NCI-H1417 treated with DMSO at 0.1 percent for 48 hours (cell line): ENCODE measurements at regions not wholly inside any gene's neighbourhood (a gene's known extent, or its start where the extent isn't known, plus 50 kb on each side); places are given as distances from the start of the nearest gene placed in this dataset.
A peak's percentile ranks its signal among the peaks of the same experiment; 100 is the strongest.
"Not testable (repeated sequence)": the region's sequence is repeated elsewhere in the genome, so short reads cannot be mapped to it uniquely, and the experiment has no call there.

Source experiments
- DNase-seq: peaks from one replicate; lab custom pipeline; 2025; lab: John Stamatoyannopoulos, UW

DNA sequence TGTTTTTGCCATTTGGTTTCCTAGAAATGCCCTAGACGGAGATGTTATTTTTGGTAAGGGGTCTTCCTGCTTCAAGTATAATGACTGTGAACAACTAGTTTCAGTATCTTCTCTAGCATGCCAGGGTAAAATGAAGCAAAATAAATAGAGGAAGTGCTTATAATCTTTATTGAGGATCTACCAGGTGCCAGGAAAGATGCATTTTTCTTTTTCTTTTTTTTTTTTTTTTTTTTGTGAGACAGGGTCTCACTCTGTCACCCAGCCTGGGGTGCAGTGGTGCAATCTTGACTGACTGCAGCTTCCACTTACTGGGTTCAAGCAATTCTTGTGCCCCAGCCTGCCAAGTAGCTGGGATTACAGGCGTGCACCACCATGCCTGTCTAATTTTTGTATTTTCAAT is 146.6 kb upstream of the GRK3 start:
- not testable (repeated sequence) for DNase-seq

DNA sequence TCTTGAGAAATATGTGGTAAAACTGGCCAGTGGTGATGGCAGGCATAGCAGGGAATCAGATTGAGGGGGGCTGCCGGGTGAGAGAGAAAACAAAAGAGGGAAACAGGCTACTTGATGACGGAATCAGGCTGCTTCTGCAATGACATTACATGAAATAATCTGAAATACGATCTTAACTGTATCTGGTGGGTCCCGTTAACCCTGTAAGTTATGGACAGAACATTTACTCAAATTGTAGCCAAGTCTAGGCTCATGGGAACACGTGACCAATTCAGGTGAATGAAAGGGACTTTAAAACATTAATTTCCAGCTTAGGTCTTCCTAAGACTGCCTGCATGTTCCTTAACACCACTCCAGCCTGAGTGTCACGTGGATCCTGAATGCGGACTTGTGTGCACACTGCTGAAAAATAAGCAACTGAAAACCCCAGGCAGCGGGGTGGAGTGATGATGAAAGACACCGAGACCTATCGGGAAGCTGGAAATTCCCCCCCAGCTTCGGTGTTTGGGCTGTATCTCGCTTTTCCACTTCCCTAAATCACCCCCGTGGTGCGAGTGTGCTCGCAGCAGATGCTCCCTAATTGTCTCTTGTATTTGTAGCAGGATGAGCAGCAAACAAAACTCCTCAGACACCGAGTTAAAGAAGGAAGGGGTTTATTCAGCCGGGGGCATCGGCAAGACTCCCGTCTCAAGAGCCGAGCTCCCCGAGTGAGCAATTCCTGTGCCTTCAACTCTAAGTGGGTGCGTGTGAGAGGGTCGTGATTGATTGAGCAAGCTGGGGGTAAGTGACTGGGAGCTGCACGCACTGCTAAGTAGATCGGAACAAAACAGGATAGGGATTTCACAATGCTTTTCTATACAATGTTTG is 145.0 kb upstream of the GRK3 start:
- DNase-seq, result no peak

DNA sequence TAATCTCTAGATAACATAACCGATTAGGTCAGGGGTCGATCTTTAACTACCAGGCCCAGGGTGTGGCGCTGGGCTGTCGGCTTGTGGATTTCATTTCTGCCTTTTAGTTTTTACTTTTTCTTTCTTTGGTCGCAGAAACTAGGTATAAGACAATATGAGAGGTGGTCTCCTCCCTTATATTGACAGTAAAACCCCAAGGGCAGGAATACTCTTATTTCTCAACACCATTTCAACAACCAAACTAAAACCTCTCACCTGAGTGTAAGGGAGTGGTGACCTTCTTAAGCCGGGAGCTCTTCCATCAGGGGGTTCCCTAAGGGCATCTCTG is 144.4 kb upstream of the GRK3 start:
- DNase-seq, result not testable (repeated sequence)

DNA sequence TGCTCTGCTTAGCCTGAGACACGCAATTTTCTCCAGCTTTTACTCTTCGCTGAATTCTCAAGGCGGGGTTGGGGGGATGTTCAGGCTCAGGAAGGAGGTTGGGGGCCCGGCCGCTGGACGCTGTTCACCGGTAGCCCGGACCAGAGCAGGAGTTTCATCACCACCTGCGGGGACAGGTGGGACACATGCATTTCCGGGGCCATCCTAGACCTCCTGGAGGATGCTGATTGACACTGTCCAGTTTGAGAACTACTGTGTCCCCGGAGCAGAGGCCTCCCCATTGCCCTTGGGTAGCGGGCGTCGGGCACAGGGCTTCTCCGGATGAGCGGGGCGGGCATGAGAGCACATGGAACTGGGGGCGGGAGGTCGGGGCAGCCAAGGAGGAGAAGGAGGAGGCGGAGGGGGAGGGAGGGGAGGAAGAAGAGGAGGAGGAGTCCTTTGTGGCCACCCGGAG is 144.0 kb upstream of the GRK3 start:
- no peak for DNase-seq

DNA sequence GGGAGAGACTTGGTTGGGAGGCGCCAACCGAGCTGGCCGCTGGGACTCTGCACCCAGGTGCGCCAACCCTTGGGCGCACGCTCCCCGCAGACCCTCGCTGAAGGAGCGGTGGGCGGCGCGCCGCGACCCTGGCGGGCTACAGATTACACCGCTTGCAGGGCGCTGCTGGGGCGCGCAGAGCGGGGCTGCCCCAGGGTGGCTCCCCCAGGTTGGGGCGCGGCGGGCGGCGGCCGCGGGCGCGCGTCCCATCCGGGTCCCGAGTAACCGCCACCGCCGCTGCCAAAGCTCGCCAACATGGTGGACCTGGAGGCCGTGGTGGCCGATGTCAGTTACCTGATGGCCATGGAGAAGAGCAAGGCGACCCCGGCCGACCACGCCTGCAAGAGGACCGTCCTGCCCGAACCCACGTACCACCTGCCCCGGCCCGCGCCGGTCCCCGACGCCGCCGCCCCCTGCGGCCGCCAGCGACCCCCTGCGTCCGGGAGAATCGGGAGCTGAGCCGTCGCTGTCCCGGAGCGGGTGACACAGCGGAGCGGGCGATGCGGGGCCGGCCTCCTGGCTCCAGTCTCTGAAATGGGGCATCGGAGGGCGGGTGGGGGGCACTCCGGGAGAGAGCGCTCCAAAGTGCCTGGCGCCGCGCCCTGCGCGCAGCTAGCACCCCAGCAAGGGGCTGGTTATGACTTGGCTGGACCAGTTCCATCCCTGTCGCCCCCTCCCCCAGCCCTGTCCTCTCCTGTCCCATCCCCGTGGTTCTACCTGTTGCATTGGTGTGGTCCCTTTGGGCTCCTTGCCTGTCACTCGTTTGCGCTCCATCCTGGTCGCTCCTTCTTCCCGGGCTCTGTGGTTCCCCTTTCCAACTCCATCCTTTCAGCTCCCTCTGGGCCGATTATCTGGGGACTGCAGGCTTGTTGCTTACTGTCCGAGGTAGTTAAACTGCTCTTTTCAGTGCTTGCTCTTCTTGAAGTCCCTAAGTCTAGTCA is 143.3 kb upstream of the GRK3 start:
- peak; percentile 11 for DNase-seq

DNA sequence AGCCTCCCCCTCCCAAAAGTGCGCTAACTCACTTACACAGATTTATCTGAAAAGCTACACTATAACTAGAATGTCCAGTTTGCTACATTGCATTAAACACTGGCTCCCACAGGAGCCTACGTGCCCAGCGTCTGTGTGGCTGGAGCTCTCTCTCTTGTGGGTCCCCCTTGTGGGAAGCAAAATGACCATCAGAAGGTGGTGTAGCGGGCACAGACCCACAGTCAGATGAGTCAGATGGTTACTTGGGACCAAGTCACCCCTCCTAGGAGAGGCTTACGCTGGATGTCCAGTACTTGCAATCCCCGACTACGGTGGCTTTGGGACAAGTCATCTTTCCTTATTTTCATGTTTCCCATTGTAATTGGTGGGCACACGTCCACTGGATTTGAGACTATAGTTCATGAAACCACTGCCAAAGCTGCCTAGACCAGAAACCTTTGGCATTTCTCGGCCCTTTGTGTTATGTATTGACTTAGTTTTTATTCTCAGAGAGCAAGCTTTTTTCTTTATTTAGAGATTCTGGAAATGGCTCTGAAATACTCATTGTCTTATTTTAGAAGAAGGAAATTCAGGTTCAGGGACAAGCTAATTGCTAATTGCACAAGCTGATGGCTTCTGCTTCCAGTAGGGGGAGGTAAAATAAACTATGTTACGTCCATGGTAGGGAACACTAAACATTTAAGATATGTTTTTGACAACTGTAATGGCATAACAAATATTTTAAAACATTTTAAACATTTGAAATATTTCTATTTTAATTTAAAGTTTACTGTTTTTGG is 137.8 kb upstream of the GRK3 start:
- DNase-seq, result not testable (repeated sequence)

DNA sequence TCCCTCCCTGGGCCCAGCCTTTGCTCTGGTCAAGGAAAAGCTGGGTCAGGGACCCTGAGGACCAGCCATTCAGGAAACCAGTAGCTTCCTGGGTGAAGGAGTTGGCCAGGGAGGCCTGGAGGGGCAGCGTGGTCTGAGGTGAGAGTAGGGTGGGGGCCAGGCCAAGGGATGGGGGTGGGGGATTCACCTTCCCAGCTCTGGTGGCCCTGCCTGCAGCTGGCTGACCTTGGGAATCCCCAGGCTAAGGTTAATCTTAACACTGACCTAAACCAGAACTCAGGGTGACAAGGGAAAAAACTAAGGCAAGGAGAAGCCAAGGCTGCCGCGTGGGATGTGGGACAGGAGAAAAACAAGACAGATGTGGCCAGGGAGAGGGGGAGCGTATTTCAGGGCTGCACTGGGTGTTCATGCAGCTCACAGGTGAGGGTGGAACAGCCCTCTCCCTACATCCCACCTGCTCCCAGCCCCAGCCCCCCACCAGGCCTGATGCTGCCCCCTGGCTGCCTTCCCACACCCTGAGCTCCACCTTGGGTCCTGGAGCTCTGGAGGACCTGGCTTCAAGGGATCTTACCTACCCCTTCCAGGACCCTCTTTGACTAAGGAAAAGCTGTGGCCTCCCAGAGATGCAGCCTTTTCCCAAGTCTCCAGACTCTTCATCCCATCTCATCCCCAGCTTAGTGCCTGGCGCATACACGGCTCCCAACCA is 132.7 kb upstream of the GRK3 start:
- not testable (repeated sequence) for DNase-seq

DNA sequence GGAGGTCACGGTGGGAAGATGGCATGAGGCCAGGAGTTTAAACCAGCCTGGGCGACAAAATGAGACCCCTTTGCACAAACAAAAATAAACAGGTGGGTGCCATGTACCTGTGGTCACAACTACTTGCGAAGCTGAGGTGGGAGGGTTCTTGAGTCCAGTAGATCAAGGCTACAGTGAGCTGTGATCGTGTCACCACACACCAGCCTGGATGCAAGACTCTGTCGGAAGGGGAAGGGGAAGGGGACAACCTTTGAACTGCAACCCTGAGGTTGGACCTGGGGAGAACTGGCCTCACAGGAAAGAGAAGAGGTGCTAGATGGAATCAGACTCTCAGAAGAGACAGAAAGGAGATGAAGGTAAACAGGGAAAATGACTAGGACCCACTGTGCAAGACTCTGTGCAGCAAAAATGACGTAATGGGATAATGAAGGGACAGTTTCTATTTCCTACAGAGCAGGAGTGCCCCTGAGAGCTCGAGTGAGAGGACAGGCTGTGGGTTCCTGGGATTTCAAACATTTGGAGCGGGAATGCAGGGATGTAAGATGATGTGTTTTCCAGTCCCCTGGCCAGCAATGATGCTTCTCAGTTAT is 131.0 kb upstream of the GRK3 start:
- DNase-seq, result not testable (repeated sequence)

DNA sequence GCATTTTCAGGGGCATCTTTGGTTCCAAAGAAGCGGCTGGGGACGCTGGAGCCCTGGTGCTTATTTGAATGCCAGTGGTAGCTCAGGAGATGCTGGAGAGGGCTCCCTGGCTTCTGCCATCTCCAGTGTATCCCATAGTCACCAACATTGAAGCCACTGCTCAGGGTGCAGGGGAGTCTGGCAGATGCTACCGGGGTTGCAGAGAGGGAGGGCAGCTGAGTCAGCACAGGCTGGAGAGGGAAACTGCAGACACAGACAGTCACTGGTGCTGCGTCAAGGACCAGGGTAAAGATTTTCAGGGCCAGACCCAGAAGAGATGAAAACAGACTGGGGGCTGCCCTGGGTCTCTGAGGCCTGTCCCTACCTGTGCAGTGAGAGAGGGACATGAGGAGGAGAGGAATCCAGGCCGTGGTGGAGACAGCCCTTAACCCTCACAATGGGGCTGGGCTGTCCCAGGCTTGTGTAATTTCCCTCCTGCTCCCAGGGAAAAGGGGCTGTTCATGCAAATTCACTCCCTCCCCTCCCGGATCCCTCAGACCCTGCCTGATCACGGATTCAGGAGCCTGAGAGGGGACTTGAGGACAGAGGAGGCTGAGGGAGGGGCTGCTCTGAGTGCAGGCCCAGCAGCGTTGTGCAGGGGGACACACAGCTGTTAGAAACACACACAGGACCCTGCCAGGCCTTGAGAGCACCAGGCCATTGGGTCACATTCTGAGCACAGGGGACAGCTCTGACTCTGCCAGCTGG is 126.9 kb upstream of the GRK3 start:
- DNase-seq, result no peak

DNA sequence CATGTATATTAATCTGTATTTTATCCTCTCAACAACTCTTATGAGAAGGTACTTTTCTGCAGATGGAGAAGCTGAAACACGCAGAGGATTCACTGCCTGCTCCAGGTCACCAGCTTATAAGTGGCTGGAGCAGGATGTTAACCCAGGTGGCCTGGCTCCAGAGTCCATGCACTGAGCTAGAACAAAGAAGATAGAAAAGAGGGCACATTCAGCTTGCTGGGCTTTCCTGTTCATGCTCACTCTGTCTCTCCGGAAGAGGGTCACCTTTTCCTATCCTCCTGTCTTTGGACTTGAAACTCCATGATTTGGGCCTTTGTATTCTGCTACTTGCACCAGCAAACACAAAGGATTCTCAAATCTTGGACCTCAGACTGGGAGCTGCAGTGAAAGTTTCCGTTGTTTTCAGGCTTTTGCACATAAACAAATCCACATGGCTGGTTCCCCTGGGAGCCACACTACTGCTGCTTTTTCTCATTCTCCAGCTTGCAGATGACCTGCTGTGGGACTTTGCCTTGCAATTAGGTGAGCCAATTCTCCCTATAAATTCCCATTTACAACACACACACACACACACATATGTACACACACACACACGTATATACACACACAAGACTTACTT is 117.3 kb upstream of the GRK3 start:
- no peak for DNase-seq

DNA sequence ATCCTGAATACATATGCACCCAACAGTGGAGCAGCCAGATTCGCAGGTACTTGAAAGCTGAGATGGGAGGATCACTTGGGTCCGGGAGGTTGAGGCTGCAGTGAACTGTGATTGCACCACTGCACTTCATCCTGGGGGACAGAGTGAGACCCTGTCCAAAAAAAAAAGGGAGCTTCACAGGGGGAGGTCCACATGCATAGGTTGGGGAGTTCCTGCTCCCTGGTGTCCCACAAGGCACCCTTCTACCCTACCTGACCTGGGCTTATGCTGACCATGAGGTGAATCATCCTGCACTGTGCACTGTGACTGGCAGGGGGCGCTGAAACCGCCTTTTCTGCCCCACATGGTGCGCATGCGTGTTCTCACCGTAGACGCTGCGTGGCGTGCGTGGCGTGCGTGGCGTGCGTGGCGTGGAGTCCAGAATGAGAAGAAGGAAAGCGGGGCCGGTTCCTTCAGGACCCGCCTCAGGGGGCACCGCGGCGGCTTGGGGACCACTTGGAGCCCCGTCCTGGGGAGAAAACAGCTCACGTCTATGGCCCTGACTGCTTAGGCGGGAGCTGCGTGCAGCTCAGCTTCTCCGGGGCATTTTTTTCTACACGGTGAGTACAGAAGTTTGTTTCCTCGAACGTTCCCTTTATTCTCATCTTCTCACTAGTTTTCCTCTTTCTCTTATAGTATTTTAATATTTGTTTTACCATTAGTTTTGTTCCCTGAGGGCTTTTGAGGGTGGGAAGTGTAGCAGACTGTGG is 116.6 kb upstream of the GRK3 start:
- peak; percentile 29 for DNase-seq

DNA sequence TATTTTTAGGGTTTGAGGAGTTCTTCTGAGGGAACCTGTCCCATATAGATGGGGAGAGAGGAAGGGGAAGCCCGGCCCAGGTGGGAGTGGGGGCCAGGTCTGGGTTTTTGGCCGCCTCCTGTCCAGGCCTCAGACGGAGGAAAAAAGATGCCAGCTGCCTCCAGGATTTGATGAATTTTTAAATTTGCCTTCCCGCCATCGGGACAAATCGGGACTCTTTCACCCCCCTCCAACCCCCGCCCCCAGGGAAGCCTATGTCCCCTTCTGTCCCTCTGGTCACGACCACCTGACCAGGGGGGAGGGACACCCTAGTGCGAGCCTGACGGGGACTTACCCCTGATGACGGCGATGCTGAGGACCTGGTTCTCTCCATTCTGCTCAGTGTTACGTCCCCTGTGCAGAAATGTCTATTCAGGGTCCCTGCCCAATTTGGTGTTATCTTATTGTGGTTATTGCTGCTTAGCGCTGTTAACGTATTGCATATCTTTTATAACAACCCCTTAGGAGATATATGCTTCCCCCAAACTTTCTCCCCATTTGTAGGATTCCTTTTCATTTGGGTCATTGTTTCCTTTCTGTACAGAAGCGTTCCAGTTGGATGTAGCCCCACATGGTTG is 115.9 kb upstream of the GRK3 start:
- DNase-seq, result no peak

DNA sequence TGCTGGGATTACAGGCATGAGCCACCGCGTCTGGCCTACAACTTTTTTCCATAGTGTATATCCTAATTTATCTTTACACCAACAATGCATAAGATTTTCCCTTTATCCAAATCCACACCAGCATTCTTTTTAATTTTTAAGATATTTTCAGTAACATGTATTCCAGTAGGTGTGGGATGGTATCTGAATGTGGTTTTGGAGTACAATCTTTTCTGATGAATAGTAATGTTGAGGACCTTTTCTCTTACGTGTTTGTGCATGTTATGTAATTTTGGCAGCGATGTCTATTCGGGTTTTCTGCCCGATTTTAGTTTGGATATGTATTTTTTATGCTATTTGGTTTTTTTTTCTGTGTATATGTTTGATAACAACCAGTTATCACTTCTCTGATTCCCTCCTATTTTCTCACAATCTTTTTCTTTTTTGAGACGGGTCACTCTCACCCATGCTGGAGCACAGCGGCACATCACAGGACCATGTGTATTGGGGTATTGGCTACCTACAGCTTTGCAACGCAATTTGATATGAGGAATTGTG is 114.6 kb upstream of the GRK3 start:
- DNase-seq, result no peak

DNA sequence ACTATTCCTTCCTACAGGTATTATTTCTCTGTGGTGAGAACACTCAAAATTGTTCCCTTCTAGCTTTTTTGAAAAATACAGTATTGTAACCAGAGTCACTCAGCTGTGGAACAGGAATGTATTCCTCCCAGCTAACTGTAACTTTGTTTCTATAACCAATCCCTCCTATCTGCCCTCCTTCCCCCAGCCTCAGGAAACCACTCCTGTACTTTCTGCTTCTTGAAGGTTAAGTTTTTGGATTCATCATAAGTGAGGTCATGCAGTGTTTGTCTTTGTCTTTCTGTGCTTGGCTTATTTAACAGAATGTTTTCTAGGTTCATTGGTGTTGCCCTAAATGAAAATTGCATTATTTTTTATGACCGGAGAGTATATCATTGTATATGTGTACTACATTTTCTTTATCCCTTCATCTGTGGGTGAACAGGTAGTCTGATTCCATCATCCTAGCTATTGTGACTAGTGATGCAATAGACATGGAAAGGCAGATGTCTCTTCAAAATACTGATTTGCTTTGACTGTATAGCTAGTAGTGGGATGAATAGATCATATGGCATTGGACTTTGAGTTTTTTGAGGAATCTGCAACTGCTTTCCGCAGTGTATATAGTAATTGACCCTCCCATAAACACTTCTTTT is 112.9 kb upstream of the GRK3 start:
- DNase-seq, result no peak

DNA sequence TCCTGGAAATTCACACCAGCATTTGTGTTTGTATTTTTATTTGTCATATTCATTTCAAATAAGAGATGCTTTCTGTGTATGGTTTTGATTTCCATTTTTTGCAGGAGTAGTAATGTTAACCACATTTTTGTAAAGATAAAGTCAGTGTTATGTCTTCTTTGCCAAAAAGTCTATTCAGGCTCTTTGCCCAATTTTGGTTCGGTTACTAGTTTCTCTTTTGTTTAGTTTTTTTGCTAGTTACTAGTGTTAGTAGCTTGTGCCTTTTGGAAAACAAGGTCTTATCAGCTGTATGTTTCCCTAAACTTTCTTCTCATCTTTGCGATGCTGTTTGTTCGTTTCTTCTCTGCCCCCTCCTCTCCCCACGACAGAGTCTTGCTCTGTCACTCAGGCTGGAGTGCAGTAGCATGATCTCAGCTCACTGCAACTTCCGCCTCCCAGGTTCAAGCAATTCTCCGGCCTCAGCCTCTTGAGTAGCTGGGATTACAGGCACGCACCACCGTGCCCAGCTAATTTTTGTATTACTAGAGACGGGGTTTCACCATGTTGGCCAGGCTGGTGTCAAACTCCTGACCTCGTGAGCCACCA is 112.3 kb upstream of the GRK3 start:
- no peak for DNase-seq

DNA sequence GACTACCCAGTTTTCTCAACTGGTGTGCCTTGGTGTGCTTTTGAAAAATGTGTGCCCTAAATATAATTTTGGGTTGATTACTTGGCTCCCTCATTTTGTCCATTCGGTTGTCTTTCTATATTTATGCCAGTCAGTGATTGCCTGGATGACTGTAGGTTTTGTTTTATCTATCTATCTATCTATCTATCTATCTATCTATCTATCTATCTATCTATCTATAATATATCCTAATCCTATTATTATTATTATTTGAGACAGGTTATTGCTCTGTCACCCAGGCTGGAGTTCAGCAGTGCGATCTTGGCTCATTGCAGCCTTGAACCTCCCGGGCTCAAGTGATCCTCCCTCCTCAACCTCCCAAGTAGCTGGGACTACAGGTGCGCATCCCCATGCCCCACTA is 111.4 kb upstream of the GRK3 start:
- no peak for DNase-seq

DNA sequence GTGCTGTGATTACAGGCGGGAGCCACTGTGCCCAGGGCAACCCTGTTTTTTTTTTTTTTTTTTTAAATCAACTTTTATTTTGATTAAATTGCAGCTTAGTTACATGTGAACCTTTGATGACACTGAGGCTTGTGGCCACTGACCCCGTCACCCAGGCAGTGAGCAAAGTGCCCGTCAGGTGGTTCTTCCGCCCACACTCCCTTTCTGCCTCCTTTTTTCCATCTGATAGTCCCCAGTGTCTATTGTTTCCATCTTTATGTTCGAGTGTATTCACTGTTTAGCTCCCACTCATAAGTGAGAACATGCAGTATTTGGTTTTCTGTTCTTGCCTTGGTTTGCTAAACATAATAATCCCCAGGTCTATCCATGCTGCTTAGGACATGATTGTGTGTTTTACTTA is 110.9 kb upstream of the GRK3 start:
- DNase-seq, result no peak
